ENCODE measurements at regions not wholly inside any gene's neighbourhood (a gene's known extent, or its start where the extent isn't known, plus 50 kb on each side); places are given as distances from the start of the nearest gene placed in this dataset.

GRCh38 chr3:30945291-30945690, 50.8 kb upstream of the GADL1 start:
- DNase-seq = no peak

DNA sequence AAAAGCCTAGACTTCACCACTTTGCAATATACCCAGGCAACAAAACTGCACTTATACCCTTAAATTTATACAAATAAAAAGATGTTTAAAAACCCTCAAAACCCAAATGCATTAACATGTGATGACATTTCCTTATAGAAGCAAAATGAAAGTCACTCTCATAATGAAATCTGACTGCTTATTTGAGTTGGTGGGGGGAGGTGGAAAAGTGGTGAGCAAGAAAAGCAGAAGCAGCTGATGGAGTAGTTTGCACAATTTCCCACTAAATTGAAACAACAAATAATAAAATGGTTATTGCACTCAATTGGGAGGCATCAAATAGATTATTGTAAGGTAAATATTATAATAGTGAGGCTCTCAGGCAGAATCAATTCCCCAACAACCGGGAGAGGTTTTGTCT, 54.0 kb upstream of the GADL1 start:
- no peak for DNase-seq

DNA sequence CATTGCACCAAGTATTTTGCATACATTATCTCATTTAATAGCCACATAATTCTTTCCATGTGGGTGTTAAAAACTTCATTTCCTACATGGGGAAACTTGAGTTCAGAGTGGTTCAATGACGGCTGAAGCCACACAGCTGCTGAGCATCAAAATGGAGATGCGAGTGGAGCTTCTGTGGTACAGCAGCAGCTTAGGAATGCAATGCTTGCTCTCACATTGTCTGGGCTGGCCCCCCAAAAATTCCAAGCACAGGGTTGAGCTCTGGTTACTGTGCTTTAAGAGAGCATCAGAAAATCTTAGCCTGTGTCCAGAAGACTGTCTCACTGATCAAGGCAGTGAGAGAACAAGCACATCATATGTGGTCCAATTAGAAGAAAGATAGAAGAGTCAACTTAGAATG, 57.4 kb upstream of the GADL1 start:
- no peak for DNase-seq

- DNase-seq = no peak
Measured at GRCh38 chr3:30952786-30953185, 58.3 kb upstream of the GADL1 start.

DNA sequence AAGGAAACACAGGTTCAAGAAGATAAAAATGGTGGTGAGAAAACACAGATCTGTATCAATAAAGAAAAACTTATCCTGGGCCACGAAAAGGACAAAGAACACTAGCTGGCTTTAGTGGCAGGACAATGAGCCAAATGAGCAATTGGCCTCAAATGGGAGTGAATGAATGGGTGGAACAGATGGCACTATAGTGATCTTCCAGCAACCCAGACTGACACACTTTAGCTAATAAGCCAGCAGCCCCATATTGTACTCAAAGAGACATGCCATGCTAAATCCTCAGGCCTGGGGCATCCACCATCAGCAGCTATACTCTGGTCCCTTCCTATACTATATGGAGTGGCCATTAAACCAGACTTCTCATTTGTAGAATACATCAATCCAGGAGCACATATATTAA, 60.0 kb upstream of the GADL1 start:
- peak; percentile 11 for DNase-seq

DNA sequence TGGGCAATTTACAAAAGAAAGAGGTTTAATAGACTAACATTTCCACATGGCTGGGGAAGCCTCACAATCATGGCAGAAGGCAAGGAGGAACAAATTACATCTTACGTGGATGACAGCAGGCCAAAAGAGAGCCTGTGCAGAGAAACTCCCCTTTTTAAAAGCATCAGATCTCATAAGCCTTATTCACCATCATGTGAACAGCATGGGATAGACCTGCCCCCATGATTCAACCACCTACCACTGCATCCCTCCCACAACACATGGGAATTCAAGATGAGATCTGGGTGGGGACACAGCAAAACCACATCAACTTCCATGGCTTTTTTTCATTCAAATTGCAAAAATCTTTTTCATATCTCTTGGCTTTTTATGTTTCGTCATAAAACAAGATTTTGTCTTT, 67.6 kb upstream of the GADL1 start:
- DNase-seq = no peak

DNA sequence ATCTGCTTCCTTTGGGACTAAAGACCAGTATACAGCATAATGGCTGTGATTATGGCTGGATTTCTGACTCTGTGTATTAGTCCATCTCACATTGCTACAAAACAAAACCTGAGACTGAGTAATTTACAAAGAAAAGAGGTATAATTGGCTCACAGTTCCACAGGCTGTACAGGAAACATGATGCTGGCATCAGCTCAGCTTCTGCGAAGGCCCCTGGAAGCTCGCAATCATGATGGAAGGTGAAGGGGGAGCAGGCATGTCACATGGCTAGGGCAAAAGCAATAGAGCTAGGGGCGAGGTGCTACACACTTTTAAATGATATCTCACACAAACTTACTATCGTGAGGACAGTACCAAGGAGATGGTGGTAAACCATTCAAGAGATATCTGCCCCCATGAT, 68.0 kb upstream of the GADL1 start:
- no peak for DNase-seq

GRCh38 chr3:30963223-30963722, 68.8 kb upstream of the GADL1 start:
- DNase-seq = no peak

GRCh38 chr3:30964612-30965011, 70.2 kb upstream of the GADL1 start:
- no peak for DNase-seq

DNA sequence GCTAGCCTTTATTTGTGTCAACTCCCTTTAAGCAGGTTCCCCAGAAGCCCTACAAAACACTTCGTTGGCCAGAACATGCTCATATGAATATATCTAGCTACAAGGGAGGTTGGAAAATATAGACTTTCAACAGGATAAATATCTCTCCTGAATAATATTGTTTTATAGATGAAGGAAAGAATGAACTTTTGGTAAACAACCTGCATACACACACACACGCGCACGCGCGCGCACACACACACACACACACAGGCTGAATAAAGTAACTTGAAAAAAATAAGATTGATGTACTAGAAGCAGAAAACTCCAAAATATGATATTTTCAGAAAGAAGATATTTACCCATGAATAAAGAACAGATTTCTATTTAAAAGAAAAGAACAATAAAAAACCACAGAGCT, 72.4 kb upstream of the GADL1 start:
- no peak for DNase-seq

DNA sequence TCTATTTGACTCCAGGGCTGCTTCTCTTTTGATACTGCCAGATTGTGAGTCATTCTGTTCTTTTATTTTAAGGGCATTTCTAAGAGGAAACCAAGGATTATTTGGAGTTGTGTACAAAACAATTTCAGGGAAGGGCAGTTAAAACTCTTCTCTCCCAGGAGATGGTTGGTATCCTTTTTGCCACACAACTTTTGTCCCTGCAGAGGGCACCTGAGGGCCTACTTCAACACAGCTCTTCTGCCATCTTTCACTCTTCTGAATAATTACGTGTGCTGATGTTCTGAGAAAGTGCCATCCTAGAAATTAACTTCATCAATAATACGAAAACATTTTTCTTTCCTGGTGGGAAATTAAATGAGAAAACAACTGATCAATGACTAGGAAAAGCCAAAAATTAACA, 75.7 kb upstream of the GADL1 start:
- DNase-seq = no peak

DNA sequence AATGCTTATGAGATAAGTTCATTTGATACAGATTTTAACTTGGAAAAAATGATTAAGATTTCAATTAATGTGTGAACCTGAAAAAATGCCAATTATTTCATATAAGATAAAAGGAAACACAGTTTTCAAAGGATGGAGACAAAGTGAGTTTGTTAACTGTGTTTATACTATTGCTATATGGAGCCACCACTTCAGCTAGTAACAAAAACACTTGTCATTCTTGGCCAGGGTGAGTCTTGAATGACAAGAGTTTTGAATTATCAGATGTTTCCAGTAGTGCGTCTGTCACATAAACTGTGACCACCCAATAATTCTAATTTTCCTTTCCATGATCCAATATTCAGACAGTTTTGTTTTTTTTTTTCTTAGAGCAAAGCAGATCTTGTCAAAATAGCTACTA, 78.0 kb upstream of the GADL1 start:
- DNase-seq = no peak

DNA sequence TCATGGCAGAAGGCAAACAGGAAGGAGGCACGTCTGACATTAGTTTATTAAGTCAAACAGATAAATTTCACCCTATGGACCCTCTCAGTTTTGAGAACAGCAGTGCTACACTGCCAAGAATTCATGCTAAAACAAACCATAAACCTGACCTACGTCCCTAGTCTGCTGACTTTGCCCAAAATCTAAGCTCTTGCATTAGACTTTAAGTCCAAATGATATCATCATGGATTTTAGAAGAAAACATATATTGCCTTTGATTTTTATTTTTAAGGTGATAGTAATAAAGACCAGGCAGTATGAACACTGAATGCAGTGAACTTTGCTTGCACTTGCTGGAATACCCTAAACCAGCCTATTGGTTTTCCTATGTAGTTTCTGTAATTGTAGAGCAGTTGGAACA, 79.6 kb upstream of the GADL1 start:
- DNase-seq = no peak

- DNase-seq = no peak
Measured at GRCh38 chr3:30977592-30977991, 83.1 kb upstream of the GADL1 start.

DNA sequence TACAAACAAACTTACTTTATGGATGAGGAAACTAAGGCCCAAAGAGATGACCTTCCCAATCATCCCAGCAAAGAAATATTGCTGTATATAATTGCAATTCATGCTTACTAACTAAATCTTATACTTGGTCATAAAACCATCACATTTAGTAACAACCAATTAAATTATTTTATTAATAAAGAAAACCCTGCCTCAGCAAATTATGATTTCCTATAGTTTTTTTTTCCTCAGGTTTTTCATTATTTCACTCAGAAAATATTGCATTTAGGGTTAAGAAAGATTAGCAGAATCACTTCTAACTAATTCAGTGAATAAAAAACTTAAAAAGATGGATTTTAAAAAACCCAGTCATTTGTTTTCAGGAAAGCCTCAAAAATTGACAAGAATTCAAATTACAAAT, 86.5 kb upstream of the GADL1 start:
- DNase-seq = no peak

DNA sequence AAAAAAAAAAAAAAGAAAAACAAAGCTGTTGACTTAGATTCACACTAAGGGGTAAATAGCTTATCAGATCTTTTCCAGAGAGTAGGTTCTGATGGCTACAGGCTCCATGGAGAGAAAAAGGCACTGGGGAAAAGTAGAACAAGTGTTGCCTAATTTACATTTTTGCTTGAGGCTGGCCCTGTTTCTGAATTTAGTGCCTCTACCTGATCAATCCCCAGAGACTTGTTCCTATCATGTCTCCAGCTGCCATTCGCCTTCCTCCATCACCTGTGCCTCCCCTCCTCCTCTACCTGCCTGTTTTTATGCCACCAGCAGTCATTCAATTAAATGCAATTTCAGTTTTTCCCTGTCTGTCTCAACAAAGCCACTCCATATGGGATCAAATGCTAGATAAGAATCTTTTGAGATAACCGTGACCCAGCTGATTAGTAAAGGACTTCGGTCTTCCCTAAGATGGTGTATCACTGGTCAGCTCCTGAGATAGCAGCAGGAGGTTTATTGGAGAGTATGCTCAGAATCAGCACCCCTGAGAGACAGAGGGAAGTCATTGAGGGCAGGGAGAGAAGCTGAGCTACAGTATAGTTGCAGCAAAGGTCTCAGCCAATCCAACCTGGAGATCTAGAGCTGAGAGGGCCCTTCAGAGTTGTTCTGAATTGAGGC, 88.1 kb upstream of the GADL1 start:
- no peak for DNase-seq

- DNase-seq = no peak
Measured at GRCh38 chr3:30984855-30985749, 90.6 kb upstream of the GADL1 start.

GRCh38 chr3:30986551-30986950, 92.1 kb upstream of the GADL1 start:
- no peak for DNase-seq

- DNase-seq = no peak
Measured at GRCh38 chr3:30988769-30989168, 94.3 kb upstream of the GADL1 start.

GRCh38 chr3:30989276-30990030, 95.0 kb upstream of the GADL1 start:
- peak; percentile 9 for DNase-seq

GRCh38 chr3:30996467-30996866, 102.0 kb upstream of the GADL1 start:
- DNase-seq = no peak

GRCh38 chr3:31002730-31003129, 108.3 kb upstream of the GADL1 start:
- DNase-seq = no peak

GRCh38 chr3:31004025-31004678, 109.7 kb upstream of the GADL1 start:
- no peak for DNase-seq

Data from retina (tissue), 1 donor.